GM21737 (cell line): ENCODE measurements at regions not wholly inside any gene's neighbourhood (a gene's known extent, or its start where the extent isn't known, plus 50 kb on each side); places are given as distances from the start of the nearest gene placed in this dataset.

Experiments
- ATAC-seq: cut with Tn5 transposase; IDR thresholded peaks from one replicate; pipeline ENCODE4 v1.9.1; 2021; ENCODE audit warnings: mild to moderate bottlenecking, moderate library complexity; ENCODE audit not compliant: unreplicated experiment

DNA sequence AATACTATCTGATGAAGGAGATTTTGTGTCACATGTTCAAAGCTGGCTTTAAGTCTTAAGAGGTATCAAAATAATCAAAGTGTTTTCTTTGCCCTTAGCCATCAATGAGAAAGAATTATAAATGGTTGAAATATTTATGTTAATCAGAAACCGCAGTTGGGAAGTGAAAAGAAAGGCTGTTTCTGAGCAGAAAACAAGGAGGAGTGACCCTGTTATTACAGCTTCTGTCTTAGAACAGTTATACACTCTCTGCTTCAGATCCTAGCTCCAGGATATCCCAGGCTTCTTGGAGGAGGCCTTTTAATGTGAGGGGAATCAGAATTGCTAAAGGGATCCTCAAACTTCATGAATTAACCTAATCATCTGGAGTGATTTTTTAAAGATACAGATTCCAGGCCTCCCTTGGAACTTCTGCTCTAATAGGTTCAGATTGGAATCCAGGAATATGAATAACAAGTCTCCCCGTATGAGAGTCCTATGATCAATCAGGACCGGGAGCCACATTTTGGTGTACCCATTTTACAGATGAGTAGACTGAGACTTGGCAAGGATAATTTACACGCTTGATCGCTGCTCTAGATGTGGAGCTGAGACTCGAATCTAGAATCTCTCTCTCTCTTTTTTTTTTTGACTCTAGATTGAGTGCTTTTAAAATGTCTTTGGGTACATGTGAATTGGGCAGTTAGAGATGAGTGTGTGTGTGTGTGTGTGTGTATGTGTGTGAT lies 50.8 kb upstream of the JAG1 start:
- no peak for ATAC-seq

GRCh38 chr20:10728873-10729670 lies 55.3 kb upstream of the JAG1 start:
- ATAC-seq: no peak

DNA sequence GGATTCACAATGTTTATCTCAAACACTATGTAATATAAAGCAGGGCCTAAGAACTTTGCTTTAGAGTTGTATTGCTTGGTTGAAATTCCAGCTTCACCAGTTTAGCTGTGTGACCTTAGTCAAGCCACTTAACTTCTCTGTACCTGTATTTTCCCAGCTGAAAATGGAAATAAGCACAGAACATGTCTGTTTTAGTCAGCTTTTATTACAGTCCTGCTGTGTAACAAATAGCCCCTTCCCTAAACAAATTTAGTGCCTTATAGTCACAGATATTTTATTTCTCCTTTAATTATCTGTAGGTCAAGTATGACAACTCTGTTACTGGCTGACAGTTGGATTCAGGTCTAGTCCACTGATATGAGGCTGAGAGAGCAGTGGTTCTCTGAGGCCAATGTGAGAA lies 56.0 kb upstream of the JAG1 start:
- ATAC-seq: no peak

DNA sequence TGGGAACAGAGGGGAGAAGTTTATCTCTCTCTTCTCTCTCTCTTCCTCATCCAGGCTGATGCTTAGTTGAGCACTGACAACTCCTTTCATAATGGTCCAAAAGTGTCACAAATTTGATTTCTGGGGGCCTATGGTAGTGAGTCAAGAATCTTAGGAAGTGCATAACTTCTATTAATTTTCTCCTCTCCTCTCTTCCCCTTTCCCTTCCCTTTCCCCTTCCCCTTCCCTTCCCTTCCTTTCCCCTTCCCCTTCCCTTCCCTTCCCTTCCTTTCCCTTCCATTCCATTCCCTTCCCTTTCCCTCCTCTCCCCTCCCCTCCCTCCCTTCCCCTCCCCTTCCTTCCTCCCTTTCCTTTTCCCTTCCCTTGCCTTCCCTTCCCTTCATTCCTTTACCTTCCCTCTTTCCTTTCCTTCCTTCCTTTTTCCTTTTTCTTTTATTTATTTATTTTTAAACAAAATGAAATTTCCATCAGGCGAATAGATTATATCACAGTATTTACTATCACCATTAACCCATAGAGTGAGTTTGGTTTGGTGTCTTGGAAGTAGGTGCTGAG lies 56.9 kb upstream of the JAG1 start:
- no peak for ATAC-seq

GRCh38 chr20:10731190-10731965 lies 57.6 kb upstream of the JAG1 start:
- ATAC-seq: no peak

DNA sequence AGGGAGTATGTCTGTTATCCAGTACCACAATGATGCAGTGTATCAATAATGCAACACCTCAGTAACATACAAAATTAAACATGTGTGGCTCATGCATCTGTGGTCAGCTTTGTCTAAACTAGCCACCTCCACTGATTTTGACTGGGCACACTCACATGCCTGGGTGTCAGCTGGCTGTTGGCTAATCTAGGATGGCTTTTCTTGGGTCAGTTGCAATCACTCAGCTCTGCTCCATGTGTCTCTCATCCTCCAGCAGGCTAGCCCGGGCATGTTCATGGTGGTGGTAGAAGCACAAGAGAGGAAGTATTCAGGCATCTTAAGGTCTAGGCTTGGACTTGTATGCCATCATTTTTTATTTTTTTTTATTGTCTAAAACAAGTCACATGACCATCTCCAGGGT lies 59.3 kb upstream of the JAG1 start:
- ATAC-seq: no peak

DNA sequence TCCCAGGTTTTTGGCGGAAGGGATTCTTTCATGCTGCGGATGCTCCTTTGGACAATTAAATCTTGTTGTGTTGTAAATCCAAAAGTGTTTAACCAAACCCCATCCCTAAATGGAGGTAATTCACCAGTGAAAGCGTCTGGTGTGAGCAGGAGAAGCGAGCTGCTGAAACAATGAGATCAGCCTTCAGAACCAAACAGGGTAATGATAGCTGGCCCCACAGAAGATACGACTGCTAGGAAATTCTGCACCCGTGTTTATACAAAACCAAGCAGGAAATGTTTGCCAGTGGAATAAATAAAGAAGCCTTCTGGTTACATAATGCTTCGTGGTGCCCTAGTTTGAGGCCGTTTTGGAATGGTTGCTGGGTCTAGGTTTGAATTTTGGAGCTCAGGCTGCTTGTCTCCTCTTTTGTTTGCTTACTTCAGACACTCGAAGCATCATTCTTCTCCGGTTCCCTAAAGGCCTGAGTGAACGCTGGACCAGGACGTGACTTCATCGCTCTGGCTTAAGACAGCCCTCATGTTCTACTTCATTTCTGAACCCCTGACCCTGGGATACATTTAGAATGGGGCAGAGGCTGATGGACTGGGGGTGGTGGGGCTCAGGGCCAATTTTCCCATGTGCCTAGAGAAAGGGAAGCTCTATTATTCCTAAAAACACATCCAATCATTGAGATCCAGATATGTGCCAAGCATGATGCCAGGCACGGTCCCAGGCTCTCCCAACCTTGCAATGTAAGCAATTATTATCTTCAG lies 61.6 kb upstream of the JAG1 start:
- no peak for ATAC-seq

GRCh38 chr20:10739134-10739533 lies 65.3 kb upstream of the JAG1 start:
- ATAC-seq: no peak

DNA sequence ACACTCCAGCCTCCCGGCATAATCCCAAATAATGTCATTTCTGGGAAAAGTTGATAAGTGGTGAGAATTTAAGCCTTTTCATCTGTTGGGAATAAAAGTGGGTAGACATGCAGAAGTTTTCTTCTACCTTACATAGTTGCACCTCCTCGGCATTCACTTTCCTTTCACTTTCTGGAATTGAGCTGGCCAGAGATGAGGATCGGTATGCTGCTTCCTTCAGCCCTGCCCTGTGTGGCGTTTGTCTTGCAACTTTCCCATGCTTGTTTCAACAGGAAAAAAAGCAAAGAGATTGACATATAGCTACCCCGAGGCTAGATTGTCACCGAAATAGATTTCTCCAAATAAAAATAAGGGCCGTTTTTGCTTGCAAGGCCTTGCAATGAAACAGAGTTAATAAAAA lies 65.8 kb upstream of the JAG1 start:
- ATAC-seq: no peak

GRCh38 chr20:10741060-10741459 lies 67.3 kb upstream of the JAG1 start:
- ATAC-seq: no peak

GRCh38 chr20:10745790-10746189 lies 72.0 kb upstream of the JAG1 start:
- ATAC-seq: no peak

DNA sequence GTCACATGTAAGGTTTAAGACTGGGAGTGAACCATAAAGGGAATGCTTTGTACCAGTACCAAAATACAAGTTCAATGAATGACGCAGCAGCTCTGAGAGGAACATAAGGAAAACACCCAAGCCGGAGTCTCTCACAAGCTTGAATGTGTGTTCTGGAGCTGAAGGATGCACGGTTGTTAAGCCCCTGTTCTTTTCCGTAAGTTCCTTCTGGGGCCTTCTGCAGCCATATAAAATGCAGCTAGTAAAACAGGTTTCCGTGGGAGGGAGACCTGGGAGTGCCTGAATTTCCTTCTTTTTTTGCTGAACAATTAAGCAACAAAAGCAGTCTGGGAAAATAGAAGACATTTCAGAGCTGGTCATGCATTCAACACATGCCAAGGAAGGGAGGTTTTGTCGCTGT lies 73.2 kb upstream of the JAG1 start:
- no peak for ATAC-seq

- no peak for ATAC-seq
These were observed 75.3 kb upstream of the JAG1 start for GRCh38 chr20:10749084-10749483.

GRCh38 chr20:10752206-10752605 lies 78.4 kb upstream of the JAG1 start:
- no peak for ATAC-seq

GRCh38 chr20:10754824-10755223 lies 81.0 kb upstream of the JAG1 start:
- no peak for ATAC-seq

GRCh38 chr20:10758446-10758845 lies 84.6 kb upstream of the JAG1 start:
- ATAC-seq: no peak

DNA sequence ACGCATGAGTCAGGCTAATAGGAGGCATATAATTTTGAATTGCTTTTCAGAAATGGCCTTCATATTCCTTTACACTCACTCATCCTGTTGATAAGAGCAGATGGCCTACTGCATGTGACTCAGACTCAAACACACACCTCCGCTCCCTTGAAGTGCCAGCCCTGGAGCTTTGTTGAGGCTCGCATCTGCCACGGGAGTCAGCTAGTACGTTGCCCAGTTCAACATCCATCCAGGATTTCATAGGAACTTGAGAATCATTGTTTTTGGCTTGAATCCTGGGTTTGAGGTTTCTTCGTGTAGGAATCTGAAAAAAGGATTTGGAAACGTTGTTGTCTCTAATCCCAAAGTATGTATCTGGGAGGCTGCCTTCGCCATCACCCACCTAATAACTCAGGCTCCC lies 87.4 kb upstream of the JAG1 start:
- no peak for ATAC-seq

DNA sequence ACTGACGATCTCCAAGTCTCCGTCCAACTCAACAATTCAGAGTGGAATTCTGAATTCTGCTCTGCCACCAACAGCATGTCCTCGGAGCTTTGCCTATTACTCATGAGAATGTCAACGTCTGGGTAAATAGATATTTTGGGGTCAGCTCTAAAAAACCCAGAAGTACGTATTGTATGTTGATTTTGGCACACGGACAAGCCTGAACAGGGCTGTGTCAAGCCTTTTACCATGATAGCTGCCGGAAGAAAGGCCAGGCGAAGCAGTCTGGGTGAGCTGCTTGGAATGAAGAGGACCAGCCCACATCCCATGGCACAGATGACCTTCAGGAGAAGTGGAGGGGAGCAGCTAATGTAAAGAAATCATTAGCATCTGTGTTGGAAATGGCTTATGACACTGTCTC lies 88.0 kb upstream of the JAG1 start:
- no peak for ATAC-seq

DNA sequence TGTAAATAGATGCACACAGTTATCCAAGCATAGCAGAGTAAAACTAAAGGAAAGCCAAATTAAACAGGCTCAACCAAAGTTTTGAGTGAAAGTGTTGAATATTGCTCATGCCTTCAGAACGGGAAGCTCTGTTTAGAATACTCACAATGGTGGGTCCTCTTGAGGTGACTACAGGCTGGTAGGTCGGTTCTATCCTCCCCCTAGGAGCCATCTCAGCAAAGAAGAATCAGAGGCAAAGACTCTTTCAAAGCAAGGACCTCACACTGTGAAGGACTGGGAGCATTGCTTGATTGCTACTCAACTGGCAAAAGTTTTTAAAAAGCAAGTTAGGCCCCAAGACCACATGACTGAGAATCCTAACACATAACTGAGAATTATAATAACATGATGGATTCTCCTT lies 88.4 kb upstream of the JAG1 start:
- ATAC-seq: no peak

- ATAC-seq: no peak
These were observed 89.3 kb upstream of the JAG1 start for GRCh38 chr20:10763112-10763511.

DNA sequence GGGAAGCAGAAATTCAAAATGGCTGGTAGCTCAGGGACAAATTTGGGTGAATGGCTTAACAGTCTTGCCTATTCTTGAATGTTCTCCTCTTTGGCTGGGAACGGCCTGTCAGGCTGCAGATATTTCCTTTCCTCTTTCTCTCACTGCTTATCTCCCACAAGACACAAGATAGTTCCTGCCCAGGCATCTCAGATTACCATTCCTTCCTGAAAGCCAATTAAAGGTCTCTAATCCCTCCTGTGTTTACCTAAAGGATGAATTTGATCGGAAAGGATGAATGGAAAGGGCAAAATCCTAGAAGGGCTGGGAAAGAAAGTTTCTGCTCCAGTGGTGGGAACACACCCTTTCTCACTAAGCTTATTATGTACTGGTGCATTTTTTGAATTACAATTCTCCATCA lies 95.9 kb upstream of the JAG1 start:
- no peak for ATAC-seq
